ENCODE measurements at regions not wholly inside any gene's neighbourhood (a gene's known extent, or its start where the extent isn't known, plus 50 kb on each side); places are given as distances from the start of the nearest gene placed in this dataset.

DNA sequence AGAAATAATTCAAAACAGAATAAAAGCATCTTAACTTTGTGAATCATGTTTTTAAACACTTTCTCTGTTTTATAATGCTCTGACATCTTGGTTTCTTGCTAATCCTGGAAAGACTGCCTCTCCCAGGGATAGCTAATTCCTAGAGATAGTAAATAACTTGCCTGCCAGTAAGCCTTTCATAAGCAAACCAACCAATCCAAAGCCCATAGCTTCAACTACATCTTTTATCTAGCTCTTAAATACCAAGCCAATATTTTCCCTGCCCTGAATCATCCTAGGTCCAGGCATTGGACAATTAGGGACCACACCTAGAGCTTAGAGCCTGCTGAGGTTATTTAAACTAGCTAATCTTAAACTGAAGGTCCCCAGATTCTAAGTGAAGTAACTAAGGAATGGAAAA, 223.7 kb upstream of the DIPK2B start:
- H3K4me1 ChIP-seq (ENCODE audit: control insufficient read depth, extremely low read depth, insufficient read depth, low read length) = no peaks in the 10 kb centered on the region
- no peaks in the 10 kb centered on the region for H4K20me1 ChIP-seq (ENCODE audit: control insufficient read depth, extremely low read depth, insufficient read depth, low read length)
- dilution Hi-C loops (cut with MboI; ENCODE audit: extremely low pct_ligation_motif_present, low sequenced_read_pairs) = no loop called here
- no peak overlapping the region for H3K4me2 ChIP-seq (ENCODE audit: control insufficient read depth, extremely low read depth, insufficient read depth, low read depth, low read length)
- TF ChIP-seq, protein P1, sequence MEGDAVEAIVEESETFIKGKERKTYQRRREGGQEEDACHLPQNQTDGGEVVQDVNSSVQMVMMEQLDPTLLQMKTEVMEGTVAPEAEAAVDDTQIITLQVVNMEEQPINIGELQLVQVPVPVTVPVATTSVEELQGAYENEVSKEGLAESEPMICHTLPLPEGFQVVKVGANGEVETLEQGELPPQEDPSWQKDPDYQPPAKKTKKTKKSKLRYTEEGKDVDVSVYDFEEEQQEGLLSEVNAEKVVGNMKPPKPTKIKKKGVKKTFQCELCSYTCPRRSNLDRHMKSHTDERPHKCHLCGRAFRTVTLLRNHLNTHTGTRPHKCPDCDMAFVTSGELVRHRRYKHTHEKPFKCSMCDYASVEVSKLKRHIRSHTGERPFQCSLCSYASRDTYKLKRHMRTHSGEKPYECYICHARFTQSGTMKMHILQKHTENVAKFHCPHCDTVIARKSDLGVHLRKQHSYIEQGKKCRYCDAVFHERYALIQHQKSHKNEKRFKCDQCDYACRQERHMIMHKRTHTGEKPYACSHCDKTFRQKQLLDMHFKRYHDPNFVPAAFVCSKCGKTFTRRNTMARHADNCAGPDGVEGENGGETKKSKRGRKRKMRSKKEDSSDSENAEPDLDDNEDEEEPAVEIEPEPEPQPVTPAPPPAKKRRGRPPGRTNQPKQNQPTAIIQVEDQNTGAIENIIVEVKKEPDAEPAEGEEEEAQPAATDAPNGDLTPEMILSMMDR (optimal IDR thresholded peaks at IDR 0.05 in 1 of 3, IDR thresholded peaks at IDR 0.05 in 1 of 3, conservative IDR thresholded peaks at IDR 0.05 in 1 of 3; ENCODE audit: extremely low read depth in 1 of 3, insufficient read depth in 2 of 3, low read length in 3 of 3) = no peak
- TF ChIP-seq EZH2 (IDR thresholded peaks at IDR 0.05; ENCODE audit: low read length) = no peak
- FAIRE-seq = no peak
- H3K9me1 ChIP-seq (ENCODE audit: control insufficient read depth, extremely low read depth, insufficient read depth, low read length) = no peaks in the 10 kb centered on the region
- no peak overlapping the region for H3K9ac ChIP-seq (ENCODE audit: control insufficient read depth, extremely low read depth, insufficient read depth, low read length)
- no peak overlapping the region for H3K4me3 ChIP-seq (ENCODE audit: control insufficient read depth in 2 of 3, extremely low read depth in 1 of 3, insufficient read depth in 2 of 3, low read depth in 1 of 3, low read length in 3 of 3)
- H3K36me3 ChIP-seq (ENCODE audit: control insufficient read depth in 2 of 2, extremely low read depth in 1 of 2, insufficient read depth in 2 of 2, low read length in 2 of 2) = no peaks in the 10 kb centered on the region
- no peak overlapping the region for H3K27ac ChIP-seq (ENCODE audit: control insufficient read depth, insufficient read depth, low read length)
- H3K27me3 ChIP-seq (ENCODE audit: control insufficient read depth, extremely low read depth, insufficient read depth, low read length) = peaks cover 5% of the 10 kb centered on the region
- no peak for DNase-seq (ENCODE audit: low read depth, low spot score)
- H2AFZ ChIP-seq (ENCODE audit: control insufficient read depth, low read length) = no peak overlapping the region
- H3K79me2 ChIP-seq (ENCODE audit: control insufficient read depth, insufficient read depth, low read length) = no peaks in the 10 kb centered on the region
- H3K9me3 ChIP-seq (ENCODE audit: control insufficient read depth, low read depth, low read length) = no peaks in the 10 kb centered on the region

DNA sequence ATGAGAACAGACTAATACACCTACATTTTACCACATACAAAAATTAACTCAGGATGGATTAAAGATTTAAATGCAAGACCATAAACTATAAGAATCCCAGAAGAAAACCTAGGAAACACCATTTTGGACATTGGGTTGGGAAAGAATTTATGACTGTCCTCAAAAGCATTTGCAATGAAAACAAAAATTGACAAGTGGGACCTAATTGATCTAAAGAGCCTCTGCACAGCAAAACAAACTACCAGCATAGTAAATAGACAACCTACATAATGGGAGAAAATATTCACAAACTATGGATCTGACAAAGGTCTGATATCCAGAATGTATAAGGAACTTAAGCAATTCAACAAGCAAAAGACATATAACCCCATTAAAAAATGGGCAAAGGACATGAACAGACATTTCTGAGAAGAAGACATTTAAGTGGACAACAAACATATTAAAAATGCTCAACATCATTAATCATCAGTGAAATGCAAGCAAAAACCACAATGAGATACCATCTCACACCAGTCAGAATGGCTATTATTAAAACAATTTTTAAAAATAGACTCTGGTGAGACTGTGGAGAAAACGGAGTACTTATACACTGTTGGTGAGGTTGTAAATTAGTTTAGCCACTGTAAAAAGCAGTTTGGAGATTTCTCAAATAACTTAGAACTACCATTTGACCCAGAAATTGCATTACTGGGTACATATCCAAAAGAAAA, 221.7 kb upstream of the DIPK2B start:
- Histone ChIP-seq H3K36me3 (ENCODE audit: control insufficient read depth in 2 of 2, extremely low read depth in 1 of 2, insufficient read depth in 2 of 2, low read length in 2 of 2) (no peaks in the 10 kb centered on the region), H3K79me2 (ENCODE audit: control insufficient read depth, insufficient read depth, low read length) (no peaks in the 10 kb centered on the region), H4K20me1 (ENCODE audit: control insufficient read depth, extremely low read depth, insufficient read depth, low read length) (no peaks in the 10 kb centered on the region), H3K9me3 (ENCODE audit: control insufficient read depth, low read depth, low read length) (no peaks in the 10 kb centered on the region), H3K4me2 (ENCODE audit: control insufficient read depth, extremely low read depth, insufficient read depth, low read depth, low read length) (no peak overlapping the region), H3K4me3 (ENCODE audit: control insufficient read depth in 2 of 3, extremely low read depth in 1 of 3, insufficient read depth in 2 of 3, low read depth in 1 of 3, low read length in 3 of 3) (no peak overlapping the region), H3K27me3 (ENCODE audit: control insufficient read depth, extremely low read depth, insufficient read depth, low read length) (peaks cover 5% of the 10 kb centered on the region), H3K9ac (ENCODE audit: control insufficient read depth, extremely low read depth, insufficient read depth, low read length) (no peak overlapping the region), H2AFZ (ENCODE audit: control insufficient read depth, low read length) (no peak overlapping the region), H3K9me1 (ENCODE audit: control insufficient read depth, extremely low read depth, insufficient read depth, low read length) (no peaks in the 10 kb centered on the region), H3K27ac (ENCODE audit: control insufficient read depth, insufficient read depth, low read length) (no peak overlapping the region), H3K4me1 (ENCODE audit: control insufficient read depth, extremely low read depth, insufficient read depth, low read length) (no peaks in the 10 kb centered on the region)
- dilution Hi-C loops (cut with MboI; ENCODE audit: extremely low pct_ligation_motif_present, low sequenced_read_pairs) = no loop called here
- TF ChIP-seq EZH2 (IDR thresholded peaks at IDR 0.05; ENCODE audit: low read length) = no peak
- TF ChIP-seq, protein P1 (optimal IDR thresholded peaks at IDR 0.05 in 1 of 3, IDR thresholded peaks at IDR 0.05 in 1 of 3, conservative IDR thresholded peaks at IDR 0.05 in 1 of 3; ENCODE audit: extremely low read depth in 1 of 3, insufficient read depth in 2 of 3, low read length in 3 of 3) = no peak
- FAIRE-seq (no peak), DNase-seq (ENCODE audit: low read depth, low spot score) (no peak)
